ENCODE measurements at regions not wholly inside any gene's neighbourhood (a gene's known extent, or its start where the extent isn't known, plus 50 kb on each side); places are given as distances from the start of the nearest gene placed in this dataset.

- no peak overlapping the region for H3K27ac ChIP-seq
Observed at GRCh38 chr19:31496076-31496475, 146.8 kb upstream of the TSHZ3 start.

GRCh38 chr19:31497709-31498108, 148.5 kb upstream of the TSHZ3 start:
- TF ChIP-seq ZFX (IDR thresholded peaks at IDR 0.05), result no peak
- no peak for TF ChIP-seq CTCF (conservative IDR thresholded peaks at IDR 0.05)
- H3K27ac ChIP-seq, result no peak overlapping the region

More at GRCh38 chr19:31496076-31496475, 146.8 kb upstream of the TSHZ3 start:
- TF ChIP-seq CTCF (conservative IDR thresholded peaks at IDR 0.05) (no peak), ZFX (IDR thresholded peaks at IDR 0.05) (no peak)

GRCh38 chr19:31498781-31499180, 149.5 kb upstream of the TSHZ3 start:
- TF ChIP-seq CTCF (conservative IDR thresholded peaks at IDR 0.05) (no peak), ZFX (IDR thresholded peaks at IDR 0.05) (no peak)
- no peak overlapping the region for H3K27ac ChIP-seq

- no peak overlapping the region for H3K27ac ChIP-seq
- no peak for TF ChIP-seq ZFX (IDR thresholded peaks at IDR 0.05)
Observed at GRCh38 chr19:31499281-31500196, 150.3 kb upstream of the TSHZ3 start.

GRCh38 chr19:31500197-31500830, 151.1 kb upstream of the TSHZ3 start:
- TF ChIP-seq ZFX (IDR thresholded peaks at IDR 0.05) (no peak), CTCF (conservative IDR thresholded peaks at IDR 0.05) (no peak)
- no peak overlapping the region for H3K27ac ChIP-seq

- H3K27ac ChIP-seq, result no peak overlapping the region
- TF ChIP-seq CTCF (conservative IDR thresholded peaks at IDR 0.05) (no peak), ZFX (IDR thresholded peaks at IDR 0.05) (no peak)
Observed at GRCh38 chr19:31500946-31501345, 151.7 kb upstream of the TSHZ3 start.

- TF ChIP-seq CTCF (conservative IDR thresholded peaks at IDR 0.05) (no peak), ZFX (IDR thresholded peaks at IDR 0.05) (no peak)
- no peak overlapping the region for H3K27ac ChIP-seq
Observed at GRCh38 chr19:31501427-31502195, 152.4 kb upstream of the TSHZ3 start.

Measured in C4-2B (cell line).